ENCODE measurements at regions not wholly inside any gene's neighbourhood (a gene's known extent, or its start where the extent isn't known, plus 50 kb on each side); places are given as distances from the start of the nearest gene placed in this dataset.

GRCh38 chr18:45295388-45295787 is 319.9 kb upstream of the SLC14A2 start:
- Mint-ChIP-seq H3K36me3 (ENCODE audit: insufficient read depth, unreplicated experiment) (no peaks in the 10 kb centered on the region), H3K27me3 (ENCODE audit: insufficient read depth, unreplicated experiment) (no peaks in the 10 kb centered on the region), H3K4me1 (ENCODE audit: low read depth, unreplicated experiment) (no peaks in the 10 kb centered on the region), H3K27ac (ENCODE audit: unreplicated experiment) (no peak overlapping the region), H3K4me3 (ENCODE audit: unreplicated experiment) (no peak overlapping the region), H3K9me3 (ENCODE audit: unreplicated experiment) (no peaks in the 10 kb centered on the region)
- no peaks in the 10 kb centered on the region for H3K9me3 ChIP-seq
- H3K4me1 ChIP-seq, result no peaks in the 10 kb centered on the region
- intact Hi-C loops (cut with micrococcal nuclease; ENCODE audit: unreplicated experiment), result no loop called here
- no TSS peak for BruUV-seq (replicated peaks)
- no peaks in the 10 kb centered on the region for H3K36me3 ChIP-seq (ENCODE audit: control insufficient read depth, insufficient read depth, low read length)
- ChIA-PET CTCF (no interaction called here), POLR2A (no interaction called here)
- no peaks in the 10 kb centered on the region for H3K27me3 ChIP-seq (replicated peaks; ENCODE audit: control insufficient read depth, insufficient read depth, low read length)
- H3K4me3 ChIP-seq (ENCODE audit: low read depth, low read length), result no peak overlapping the region
- no peak for TF ChIP-seq CTCF (IDR thresholded peaks at IDR 0.05; ENCODE audit: insufficient read depth in 1 of 2, low read depth in 1 of 2, low read length in 1 of 2, severe bottlenecking in 1 of 2, unreplicated experiment in 1 of 2)
- DNase-seq, result no peak

- H3K4me3 ChIP-seq (ENCODE audit: low read depth, low read length), result no peak overlapping the region
- ChIA-PET POLR2A (no interaction called here), CTCF (no interaction called here)
- Mint-ChIP-seq H3K4me3 (ENCODE audit: unreplicated experiment) (no peak overlapping the region), H3K27me3 (ENCODE audit: insufficient read depth, unreplicated experiment) (no peaks in the 10 kb centered on the region), H3K36me3 (ENCODE audit: insufficient read depth, unreplicated experiment) (no peaks in the 10 kb centered on the region), H3K4me1 (ENCODE audit: low read depth, unreplicated experiment) (no peaks in the 10 kb centered on the region), H3K9me3 (ENCODE audit: unreplicated experiment) (no peaks in the 10 kb centered on the region), H3K27ac (ENCODE audit: unreplicated experiment) (no peak overlapping the region)
- no peaks in the 10 kb centered on the region for H3K4me1 ChIP-seq
- no peaks in the 10 kb centered on the region for H3K27me3 ChIP-seq (replicated peaks; ENCODE audit: control insufficient read depth, insufficient read depth, low read length)
- no peaks in the 10 kb centered on the region for H3K36me3 ChIP-seq (ENCODE audit: control insufficient read depth, insufficient read depth, low read length)
- intact Hi-C loops (cut with micrococcal nuclease; ENCODE audit: unreplicated experiment), result no loop called here
- no peak for TF ChIP-seq CTCF (IDR thresholded peaks at IDR 0.05; ENCODE audit: insufficient read depth in 1 of 2, low read depth in 1 of 2, low read length in 1 of 2, severe bottlenecking in 1 of 2, unreplicated experiment in 1 of 2)
- no peak for DNase-seq
- BruUV-seq (replicated peaks), result no TSS peak
- no peaks in the 10 kb centered on the region for H3K9me3 ChIP-seq
These were observed 316.3 kb upstream of the SLC14A2 start for GRCh38 chr18:45298986-45299385.

- H3K4me1 Mint-ChIP-seq (ENCODE audit: low read depth, unreplicated experiment), result no peaks in the 10 kb centered on the region
- no peak for TF ChIP-seq CTCF (IDR thresholded peaks at IDR 0.05; ENCODE audit: insufficient read depth in 1 of 2, low read depth in 1 of 2, low read length in 1 of 2, severe bottlenecking in 1 of 2, unreplicated experiment in 1 of 2)
- Histone ChIP-seq H3K4me1 (no peaks in the 10 kb centered on the region), H3K4me3 (ENCODE audit: low read depth, low read length) (no peak overlapping the region), H3K27me3 (replicated peaks; ENCODE audit: control insufficient read depth, insufficient read depth, low read length) (no peaks in the 10 kb centered on the region), H3K9me3 (no peaks in the 10 kb centered on the region), H3K36me3 (ENCODE audit: control insufficient read depth, insufficient read depth, low read length) (no peaks in the 10 kb centered on the region)
- intact Hi-C loops (cut with micrococcal nuclease; ENCODE audit: unreplicated experiment), result no loop called here
- ChIA-PET POLR2A (no interaction called here), CTCF (no interaction called here)
- no peak for DNase-seq
- H3K27ac Mint-ChIP-seq (ENCODE audit: unreplicated experiment), result no peak overlapping the region
- H3K36me3 Mint-ChIP-seq (ENCODE audit: insufficient read depth, unreplicated experiment), result no peaks in the 10 kb centered on the region
- no peaks in the 10 kb centered on the region for H3K9me3 Mint-ChIP-seq (ENCODE audit: unreplicated experiment)
- no TSS peak for BruUV-seq (replicated peaks)
- H3K4me3 Mint-ChIP-seq (ENCODE audit: unreplicated experiment), result no peak overlapping the region
- H3K27me3 Mint-ChIP-seq (ENCODE audit: insufficient read depth, unreplicated experiment), result no peaks in the 10 kb centered on the region
These were observed 312.2 kb upstream of the SLC14A2 start for GRCh38 chr18:45303026-45303425.

Data from Caco-2 (cell line).